HUES48 (cell line): ENCODE measurements at regions not wholly inside any gene's neighbourhood (a gene's known extent, or its start where the extent isn't known, plus 50 kb on each side); places are given as distances from the start of the nearest gene placed in this dataset.

Source experiments
- H3K27ac ChIP-seq: one replicate; pipeline ENCODE4 v1.7.0; 2013; ENCODE audit warnings: low read depth, low read length, inconsistent platforms
- H3K27me3 ChIP-seq: 2 replicates; pipeline ENCODE4 v1.6.1; 2013; ENCODE audit warnings: mild to moderate bottlenecking, low read length; ENCODE audit not compliant: control insufficient read depth, insufficient read depth
- H3K36me3 ChIP-seq: 2 replicates; pipeline ENCODE4 v1.6.1; 2013; ENCODE audit warnings: low read length; ENCODE audit not compliant: control insufficient read depth, insufficient read depth
- H3K4me1 ChIP-seq: 2 replicates; pipeline ENCODE4 v1.6.1; 2013; ENCODE audit warnings: mild to moderate bottlenecking, low read length; ENCODE audit not compliant: control insufficient read depth, insufficient read depth
- H3K4me3 ChIP-seq: 2 replicates; pipeline ENCODE4 v1.5.1; 2013; ENCODE audit warnings: mild to moderate bottlenecking, low read depth, low read length
- H3K9ac ChIP-seq: 2 replicates; pipeline ENCODE4 v1.6.1; 2013; ENCODE audit warnings: mild to moderate bottlenecking, low read depth, low read length, moderate library complexity
- H3K9me3 ChIP-seq: 2 replicates; pipeline ENCODE4 v1.6.1; 2013; ENCODE audit warnings: low read length; ENCODE audit not compliant: control insufficient read depth, insufficient read depth

DNA sequence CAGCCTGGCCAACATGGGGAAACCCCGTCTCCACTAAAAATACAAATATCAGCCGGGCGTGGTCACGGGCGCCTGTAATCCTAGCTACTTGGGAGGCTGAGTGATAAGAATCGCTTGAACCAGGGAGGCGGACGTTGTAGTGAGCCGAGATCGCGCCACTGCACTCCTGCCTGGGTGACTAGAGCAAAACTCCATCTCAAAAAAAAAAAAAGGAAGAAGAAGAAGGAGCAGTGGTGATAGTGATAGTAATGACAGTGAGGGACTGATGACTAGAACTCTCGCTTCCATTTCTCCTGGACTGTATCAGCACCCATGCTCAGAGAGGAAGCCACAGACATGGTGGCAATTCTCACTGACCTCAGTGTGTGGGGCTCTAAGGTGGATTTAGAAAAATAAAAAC lies 52.6 kb upstream of the CLINT1 start:
- no peaks in the 10 kb centered on the region for H3K27me3 ChIP-seq
- H3K27ac ChIP-seq = no peak overlapping the region
- no peak overlapping the region for H3K4me3 ChIP-seq
- no peaks in the 10 kb centered on the region for H3K9me3 ChIP-seq
- no peaks in the 10 kb centered on the region for H3K36me3 ChIP-seq
- H3K4me1 ChIP-seq = peaks cover 11% of the 10 kb centered on the region
- H3K9ac ChIP-seq = no peak overlapping the region
